ENCODE measurements at regions not wholly inside any gene's neighbourhood (a gene's known extent, or its start where the extent isn't known, plus 50 kb on each side); places are given as distances from the start of the nearest gene placed in this dataset.

- TF ChIP-seq CTCF (IDR thresholded peaks at IDR 0.05) (no peak), POLR2A (IDR thresholded peaks at IDR 0.05) (no peak)
- no peaks in the 10 kb centered on the region for H3K27me3 ChIP-seq
- H3K27ac ChIP-seq: no peak overlapping the region
- DNase-seq: no peak
- H3K36me3 ChIP-seq: no peaks in the 10 kb centered on the region
- 81 to 87% methylated on average over 2 of the region's 2 CpGs for WGBS, 2 donors
- no peaks in the 10 kb centered on the region for H3K9me3 ChIP-seq
- H3K4me3 ChIP-seq (replicated peaks in 1 of 3): no peak overlapping the region
- intact Hi-C loops (cut with DNase I): no loop called here
- H3K4me1 ChIP-seq: no peaks in the 10 kb centered on the region
Observed at GRCh38 chr13:104025303-104025702, 959.1 kb upstream of the SLC10A2 start.

DNA sequence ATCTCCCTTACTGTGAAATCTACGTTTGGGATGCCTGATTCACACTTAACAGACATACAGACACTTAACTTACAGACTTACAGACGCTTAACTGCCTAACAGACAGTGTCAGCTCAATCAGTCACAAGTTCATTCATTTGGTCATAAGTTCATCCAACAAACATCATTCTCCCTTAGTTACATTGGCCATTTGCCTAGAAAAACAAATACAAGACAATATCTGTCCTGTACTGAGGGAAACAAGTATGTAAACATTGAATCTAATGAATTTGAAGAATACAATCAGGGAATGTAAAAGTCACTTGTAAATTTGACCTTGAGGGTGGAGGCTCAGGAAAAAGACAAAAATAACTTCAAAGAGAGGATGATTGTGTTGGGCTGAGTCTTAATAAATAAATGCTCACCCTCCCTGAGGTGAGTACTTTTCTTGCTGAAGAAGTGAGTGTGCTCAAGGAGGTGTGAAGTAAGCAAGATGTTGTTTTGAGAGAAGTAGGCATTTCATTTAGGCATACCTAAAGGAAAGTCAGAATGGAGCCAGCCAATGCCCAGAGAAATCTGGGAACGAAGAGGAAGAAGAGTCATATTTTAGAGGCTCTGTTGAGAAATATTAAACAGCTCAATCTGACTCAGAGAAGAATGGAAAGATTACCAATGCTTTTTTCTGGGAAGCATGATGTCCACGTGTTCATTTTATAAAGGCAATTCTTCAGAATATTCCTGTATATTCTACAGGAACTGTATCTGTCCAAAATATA is 958.4 kb upstream of the SLC10A2 start:
- no peak for DNase-seq
- H3K4me1 ChIP-seq: no peaks in the 10 kb centered on the region
- TF ChIP-seq POLR2A (IDR thresholded peaks at IDR 0.05): no peak
- TF ChIP-seq CTCF (IDR thresholded peaks at IDR 0.05): no peak
- H3K4me3 ChIP-seq (replicated peaks in 1 of 3): no peak overlapping the region
- WGBS, 2 donors: 67 to 71% methylated on average over 4 of the region's 4 CpGs
- no peaks in the 10 kb centered on the region for H3K27me3 ChIP-seq
- H3K27ac ChIP-seq: no peak overlapping the region
- no peaks in the 10 kb centered on the region for H3K9me3 ChIP-seq
- H3K36me3 ChIP-seq: no peaks in the 10 kb centered on the region
- intact Hi-C loops (cut with DNase I): no loop called here

- intact Hi-C loops (cut with DNase I): no loop called here
- WGBS, 2 donors: 95 to 97% methylated on average over 4 of the region's 4 CpGs
- no peaks in the 10 kb centered on the region for H3K9me3 ChIP-seq
- H3K27ac ChIP-seq: no peak overlapping the region
- no peaks in the 10 kb centered on the region for H3K36me3 ChIP-seq
- no peaks in the 10 kb centered on the region for H3K4me1 ChIP-seq
- no peak overlapping the region for H3K4me3 ChIP-seq (replicated peaks in 1 of 3)
- DNase-seq: no peak
- no peak for TF ChIP-seq CTCF (IDR thresholded peaks at IDR 0.05)
- H3K27me3 ChIP-seq: no peaks in the 10 kb centered on the region
Observed at GRCh38 chr13:104021806-104022397, 955.7 kb upstream of the SLC10A2 start.

DNA sequence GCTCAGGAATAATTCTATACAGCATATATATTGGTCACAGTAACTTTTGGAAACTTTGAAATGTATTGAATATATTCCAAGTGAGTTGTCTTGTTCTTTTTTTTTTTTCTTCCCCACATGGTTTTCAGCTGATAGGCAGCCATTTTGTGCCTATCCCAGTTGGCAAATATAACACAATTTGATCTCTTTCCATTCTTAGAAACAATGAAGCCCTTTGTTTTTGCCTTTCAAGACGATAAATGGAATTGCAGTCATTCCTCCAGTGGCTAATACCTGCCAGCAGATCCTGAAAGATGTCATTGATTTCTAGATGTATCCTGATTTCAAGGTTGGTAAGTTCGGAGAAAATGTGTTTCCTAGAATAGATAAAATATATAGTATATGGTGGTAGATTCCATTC is 951.1 kb upstream of the SLC10A2 start:
- 88 to 96% methylated on average over 2 of the region's 2 CpGs for WGBS, 2 donors
- H3K36me3 ChIP-seq: no peaks in the 10 kb centered on the region

More for the DNA sequence above, 951.1 kb upstream of the SLC10A2 start:
- no peak for DNase-seq
- TF ChIP-seq POLR2A (IDR thresholded peaks at IDR 0.05) (no peak), CTCF (IDR thresholded peaks at IDR 0.05) (no peak)
- intact Hi-C loops (cut with DNase I): no loop called here
- Histone ChIP-seq H3K4me1 (peaks cover 13 to 15% of the 10 kb centered on the region in 2 donors), H3K9me3 (no peaks in the 10 kb centered on the region), H3K4me3 (replicated peaks in 1 of 3) (no peak overlapping the region), H3K27ac (no peak overlapping the region), H3K27me3 (no peaks in the 10 kb centered on the region)

Data from thyroid gland (tissue), 4 donors.